DMS53 (cell line): ENCODE measurements at regions not wholly inside any gene's neighbourhood (a gene's known extent, or its start where the extent isn't known, plus 50 kb on each side); places are given as distances from the start of the nearest gene placed in this dataset.

ENCODE experiments used
- DNase-seq: peaks from one replicate; lab custom pipeline; 2025; lab: John Stamatoyannopoulos, UW

DNA sequence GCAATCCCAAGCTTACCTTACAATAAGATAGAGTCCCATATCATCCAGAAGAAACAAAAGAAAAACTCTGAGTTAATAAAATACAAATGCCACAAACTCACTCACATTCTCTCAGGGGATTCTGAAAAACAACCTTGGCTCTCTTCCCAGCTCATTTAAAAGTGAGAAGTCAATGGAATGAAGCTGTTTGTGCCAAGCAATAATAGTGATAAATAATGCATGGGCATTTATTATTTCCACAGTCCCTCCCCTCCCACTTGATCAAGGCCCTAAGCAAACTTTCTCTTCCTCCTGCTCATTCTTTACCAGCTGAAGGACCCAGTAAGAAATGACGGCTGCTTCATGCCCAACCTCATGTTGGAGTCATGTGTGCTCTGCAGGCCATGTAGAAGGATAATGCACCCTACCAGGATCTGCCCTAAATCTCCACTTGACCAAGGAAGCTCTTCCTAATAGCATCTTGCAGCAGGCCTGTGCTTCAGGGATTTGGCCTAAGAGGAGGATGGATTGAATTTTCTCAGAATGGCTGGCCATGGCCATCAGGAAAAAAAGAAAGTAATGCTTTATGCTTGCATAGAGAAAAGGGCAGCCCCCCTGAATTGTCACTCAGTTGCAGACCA lies 451.3 kb downstream of the GPAM start:
- no peak for DNase-seq

DNA sequence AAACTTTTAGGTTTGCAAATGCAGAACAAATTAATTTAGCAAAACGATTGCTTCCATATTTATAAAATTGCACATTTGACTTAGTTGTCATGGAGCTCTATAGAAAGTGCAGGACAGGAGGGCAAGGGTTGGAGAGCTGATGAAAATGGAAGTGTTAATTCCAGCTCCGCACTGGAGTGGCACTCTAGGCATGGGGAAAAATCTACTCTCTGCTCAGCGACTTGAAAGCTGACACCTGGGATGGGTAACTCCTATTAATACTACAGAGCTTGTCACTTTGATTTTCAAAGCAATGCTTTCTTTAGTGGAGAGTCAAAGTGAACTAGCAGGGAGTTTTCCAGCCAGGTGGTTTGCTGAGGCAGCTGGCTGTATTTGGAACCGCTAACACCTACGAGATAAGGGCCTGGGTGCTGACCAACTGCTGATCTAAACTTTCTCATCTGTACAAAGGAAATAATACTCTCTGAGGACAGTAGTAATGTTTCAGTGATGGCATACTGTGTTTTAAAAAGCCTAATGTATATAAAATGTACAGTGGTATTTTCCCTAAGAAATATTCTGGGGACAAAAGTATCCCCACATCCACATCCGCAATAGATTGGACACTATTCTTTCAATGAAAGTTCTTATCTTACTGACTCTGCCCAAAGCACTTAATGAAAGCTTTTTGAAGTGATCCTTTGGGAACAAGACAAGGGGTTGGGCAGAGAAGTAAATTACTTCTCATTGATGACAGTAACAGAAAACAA lies 444.3 kb downstream of the GPAM start:
- DNase-seq = peak; percentile 4

DNA sequence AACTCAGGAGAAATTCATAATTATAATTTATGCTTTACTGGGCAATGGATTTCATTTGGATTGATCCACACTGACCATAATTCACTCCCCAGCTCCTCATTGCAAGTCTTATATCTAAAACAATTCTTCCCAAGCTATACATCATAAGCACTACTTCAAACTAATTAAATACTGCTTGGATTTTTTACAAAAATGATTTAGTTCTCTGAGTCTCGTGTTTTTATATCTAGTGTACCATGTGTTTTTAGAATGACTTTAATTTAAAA lies 443.8 kb downstream of the GPAM start:
- DNase-seq = no peak

DNA sequence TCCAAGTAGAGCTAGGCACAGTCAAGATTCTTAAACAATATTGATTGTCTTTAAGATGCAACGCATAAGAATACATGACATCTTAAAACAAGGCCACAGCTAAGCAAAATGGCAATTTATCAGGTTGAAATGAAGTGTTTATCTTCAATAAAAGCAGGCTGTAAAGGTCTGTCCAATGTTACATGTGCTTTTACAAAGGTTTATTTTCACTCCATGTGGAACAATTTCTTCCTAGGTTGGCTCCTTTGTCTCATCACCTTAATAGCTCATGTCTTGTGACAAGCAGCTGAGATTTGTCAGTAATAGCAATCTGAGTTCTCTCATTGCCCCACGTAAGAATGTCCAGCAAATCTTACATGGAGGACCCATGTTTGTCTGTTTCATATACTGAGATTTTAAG lies 437.6 kb downstream of the GPAM start:
- DNase-seq = no peak

DNA sequence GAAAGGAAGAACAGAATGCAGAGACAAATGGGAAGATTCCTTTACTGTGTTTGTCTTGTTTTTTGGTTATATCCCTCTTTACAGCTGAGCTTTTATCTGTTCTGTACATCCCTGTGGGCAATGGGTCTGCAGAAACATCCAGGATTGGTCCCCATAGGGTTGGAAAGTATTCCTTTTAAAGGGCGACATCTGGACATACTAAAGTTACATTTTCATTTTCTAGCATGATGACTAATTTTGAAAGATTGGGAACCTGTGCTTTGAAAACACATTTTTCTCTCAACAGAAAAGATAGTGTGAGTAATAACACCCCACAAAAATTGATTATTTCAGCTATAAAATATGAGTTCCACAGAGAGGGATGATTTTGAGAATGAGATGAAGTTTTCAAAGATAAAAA lies 435.8 kb downstream of the GPAM start:
- DNase-seq = no peak

DNA sequence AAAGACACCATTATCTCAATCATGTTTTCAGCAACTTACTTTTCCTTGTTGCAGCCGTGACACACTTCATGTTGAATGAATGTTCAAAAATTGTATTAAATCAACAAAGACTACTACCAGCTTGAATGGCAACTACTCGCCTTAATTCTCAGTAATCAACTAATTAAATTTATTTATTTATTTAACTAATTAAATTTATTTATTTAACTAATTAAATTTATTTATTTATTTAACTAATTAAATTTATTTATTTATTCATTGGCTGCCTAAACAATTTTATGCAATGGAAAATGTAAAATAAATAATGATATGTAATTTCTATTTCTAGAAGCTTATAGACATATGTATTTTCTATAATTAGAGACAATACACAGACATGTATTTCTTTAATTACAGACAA lies 435.4 kb downstream of the GPAM start:
- no peak for DNase-seq

DNA sequence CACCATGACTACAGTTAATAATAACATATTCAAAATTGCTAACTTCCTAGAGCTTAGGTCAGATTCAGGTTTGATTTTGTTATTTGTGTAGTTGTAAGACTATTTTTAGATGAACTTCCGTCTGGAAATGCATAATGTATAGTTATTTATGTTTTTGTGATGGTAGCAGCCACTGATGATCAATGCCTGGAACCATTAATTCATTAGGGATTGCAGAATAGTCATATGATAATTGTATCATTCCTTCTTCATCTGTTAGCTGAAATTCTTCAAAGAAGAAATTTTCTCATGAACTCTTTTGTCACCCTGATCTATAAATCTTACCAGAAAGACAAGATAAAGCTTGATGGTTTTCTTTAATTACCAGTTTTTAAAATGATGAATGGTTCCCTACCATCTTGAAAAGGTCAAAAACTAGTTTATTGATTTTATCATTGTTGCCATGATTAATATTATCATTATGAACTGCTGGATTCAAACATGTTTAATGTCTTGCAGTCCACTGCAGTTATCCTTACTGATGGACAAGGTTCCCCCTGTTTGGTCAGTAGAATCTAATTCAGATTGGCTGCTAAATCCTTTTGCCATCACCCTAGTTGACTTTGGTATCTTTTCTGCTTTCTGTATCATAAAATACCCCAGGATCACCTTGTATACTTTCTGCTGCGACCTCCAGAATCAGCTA lies 433.3 kb downstream of the GPAM start:
- no peak for DNase-seq

DNA sequence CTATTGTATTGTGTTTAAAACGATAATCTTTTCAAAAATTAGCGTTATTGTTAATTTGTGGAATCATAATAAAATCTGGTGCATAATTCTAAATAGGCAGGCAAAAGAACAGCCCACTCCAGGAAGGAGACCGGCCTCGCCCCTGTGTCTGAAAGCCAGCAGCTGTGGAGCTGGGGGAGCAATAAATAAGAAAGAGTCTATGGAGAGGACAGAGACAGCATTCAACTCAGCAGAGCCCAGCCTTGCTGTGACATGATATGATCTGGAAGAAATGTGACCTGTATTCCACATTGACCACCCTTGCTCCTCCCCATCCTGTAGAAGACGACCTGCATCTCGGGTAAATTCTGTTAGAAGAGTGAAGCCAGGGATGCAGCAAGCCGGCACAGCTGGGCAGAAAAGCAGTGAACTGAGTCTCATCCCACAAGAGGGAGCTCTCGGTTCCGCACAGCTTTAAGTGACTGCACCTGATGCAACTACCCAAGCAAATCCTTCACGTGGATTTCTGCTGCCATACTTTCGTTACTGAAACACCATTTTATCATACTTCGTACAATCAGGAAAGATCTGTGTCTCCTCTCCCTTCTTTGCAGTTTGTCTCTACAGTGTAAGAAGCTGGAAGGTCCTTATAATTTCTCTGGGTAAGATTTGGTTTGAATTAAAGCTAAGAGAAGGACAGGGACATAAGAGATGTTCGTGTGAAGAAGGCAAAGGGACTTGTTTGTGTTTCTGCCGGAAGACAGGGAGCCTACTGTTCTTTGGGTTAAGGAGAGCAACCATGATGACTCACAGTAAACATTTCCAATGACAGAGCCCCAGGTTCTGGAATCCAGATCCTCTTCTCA lies 427.1 kb downstream of the GPAM start:
- peak; percentile 89 for DNase-seq

DNA sequence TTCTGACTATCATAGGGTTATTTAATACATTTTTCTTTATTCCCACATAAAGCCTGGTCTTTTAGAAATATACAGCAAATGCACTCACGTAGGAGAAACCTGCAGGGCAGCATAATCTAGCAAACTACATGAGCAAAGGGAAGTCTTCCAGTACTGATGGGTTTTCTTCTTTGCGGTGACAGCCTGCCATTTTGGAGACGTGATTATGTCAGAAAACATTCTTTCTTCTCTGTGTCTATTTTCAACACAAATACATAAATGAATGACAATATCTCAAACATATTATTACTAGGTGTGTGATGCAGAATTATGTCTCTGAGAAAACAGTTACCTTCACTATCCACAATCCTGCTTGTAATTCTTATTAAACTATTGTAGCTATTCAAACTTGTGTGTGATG lies 425.0 kb downstream of the GPAM start:
- no peak for DNase-seq

DNA sequence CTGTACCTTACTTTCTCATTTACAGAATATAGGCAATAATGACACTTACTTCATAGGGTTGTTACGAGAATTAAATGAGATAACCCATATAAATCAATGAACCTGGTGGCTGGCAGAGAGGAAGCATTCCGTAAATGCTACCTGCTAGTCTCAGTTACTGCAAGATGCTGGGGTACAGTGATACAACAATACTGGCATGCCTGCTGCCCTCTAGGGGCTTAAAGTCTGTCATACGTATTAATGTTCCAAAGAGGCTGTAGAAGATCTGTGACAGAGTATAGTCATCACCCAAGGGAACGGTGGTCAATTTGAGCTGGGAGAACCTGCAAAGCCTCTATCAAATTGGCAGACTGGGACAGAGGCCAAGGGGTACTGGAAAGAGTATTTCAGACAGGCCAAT lies 421.5 kb downstream of the GPAM start:
- DNase-seq = no peak

DNA sequence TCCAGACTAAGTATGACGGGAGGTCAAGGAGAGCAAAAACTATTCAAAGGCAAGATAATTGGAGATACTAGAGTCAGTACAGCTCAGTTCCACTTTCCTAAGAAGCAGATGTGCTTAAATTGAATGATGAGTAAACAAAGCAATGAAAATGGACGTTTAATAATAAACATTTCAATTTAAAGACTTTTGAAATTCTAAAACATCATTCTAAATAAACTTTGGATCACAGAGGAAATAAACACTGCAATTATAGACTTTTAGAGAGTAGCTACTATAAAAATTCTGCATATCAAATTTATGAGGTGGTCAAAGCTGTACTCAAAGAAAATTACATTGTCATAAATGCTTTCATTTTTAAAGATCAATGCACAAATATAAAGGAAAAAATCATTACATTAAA lies 418.3 kb downstream of the GPAM start:
- DNase-seq = no peak

DNA sequence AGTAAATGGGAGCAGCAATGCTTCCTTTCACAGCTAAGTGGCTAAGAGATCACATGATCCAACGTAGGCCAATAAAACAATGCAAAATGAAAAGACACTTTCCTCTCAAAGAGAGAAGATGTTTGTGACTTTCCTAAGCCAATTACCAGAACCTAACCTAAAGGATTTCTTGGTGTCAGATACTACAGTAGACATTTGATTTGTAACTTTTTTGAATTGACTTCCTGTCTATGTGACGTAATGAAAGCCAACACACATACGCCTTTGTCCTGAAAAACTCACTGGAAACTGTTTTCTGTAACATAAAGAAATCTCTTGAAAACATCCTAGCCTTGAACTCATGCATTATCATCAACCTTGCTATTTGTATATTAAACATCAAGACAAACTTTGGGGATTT lies 417.1 kb downstream of the GPAM start:
- DNase-seq = no peak

DNA sequence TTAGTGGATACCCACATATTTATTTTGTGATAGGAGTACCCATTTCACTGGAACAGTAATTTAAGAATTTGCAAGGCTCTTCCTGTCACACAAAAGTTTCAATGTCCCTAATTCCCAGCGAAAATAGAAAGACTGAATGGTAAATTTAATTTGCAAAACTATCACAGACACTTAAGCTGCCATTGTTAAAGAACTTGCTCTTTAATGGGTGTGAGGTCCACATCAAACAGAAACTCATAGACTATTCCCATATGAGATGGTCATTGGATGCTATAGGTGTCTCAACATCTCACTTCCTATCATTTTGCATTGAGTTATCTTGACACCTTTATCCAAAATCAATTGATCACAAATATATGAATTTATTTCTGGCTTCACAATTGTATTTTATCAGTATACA lies 415.9 kb downstream of the GPAM start:
- DNase-seq = no peak

DNA sequence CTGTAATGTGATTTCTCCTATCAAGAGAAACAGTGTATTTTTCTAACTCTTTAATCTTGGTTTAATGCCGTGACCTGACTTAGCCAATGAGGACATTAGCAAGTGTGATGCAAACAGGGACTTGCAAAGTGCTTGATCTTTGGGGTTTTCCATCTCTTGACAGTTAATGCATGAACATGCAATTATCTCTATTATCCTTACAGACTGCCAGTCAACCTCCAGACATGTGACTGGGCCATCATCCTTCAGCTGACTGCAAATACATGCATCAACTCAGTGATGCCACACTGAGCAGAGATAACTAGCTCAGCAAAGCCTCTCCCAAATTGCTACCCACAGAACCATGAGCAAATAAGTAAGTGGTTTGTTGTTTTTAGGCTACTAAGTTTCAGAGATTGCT lies 409.6 kb downstream of the GPAM start:
- no peak for DNase-seq

DNA sequence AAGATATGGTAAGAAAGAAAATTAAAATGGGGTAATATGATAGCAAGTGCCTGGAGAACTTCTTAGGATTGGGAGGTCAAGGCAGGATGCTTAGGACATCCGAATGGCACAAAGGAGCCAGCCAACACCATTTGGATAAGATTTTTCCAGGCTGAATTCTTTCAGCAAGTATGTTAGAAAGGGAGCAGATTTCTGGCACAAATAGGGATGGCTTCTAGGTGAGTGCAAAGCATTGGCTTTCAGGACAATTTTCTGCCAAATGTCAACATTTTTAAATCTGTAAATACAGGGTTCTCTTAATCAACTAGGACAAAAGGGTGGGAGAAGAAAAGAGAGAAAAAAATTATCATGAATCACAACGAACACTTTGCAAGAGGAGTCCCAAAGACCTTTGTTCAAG lies 409.1 kb downstream of the GPAM start:
- no peak for DNase-seq

DNA sequence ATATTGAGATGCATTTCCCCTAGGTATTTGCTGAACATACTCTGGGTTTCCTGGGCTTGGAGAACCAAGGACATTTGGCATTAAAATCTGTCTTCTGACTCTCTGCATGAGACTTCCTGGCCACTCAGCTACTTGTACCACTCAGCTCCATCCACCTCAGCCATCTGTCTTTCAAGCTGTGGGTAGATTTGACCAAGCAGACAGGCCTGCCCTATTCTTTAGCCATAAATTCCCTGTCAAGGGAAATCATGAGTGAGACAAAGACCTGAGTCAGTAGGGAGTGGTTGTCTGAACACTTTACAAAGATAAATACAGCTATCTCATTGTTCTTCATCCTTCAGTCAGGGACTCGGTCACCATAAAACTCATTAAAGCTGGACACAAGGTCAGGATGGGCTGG lies 399.1 kb downstream of the GPAM start:
- no peak for DNase-seq

DNA sequence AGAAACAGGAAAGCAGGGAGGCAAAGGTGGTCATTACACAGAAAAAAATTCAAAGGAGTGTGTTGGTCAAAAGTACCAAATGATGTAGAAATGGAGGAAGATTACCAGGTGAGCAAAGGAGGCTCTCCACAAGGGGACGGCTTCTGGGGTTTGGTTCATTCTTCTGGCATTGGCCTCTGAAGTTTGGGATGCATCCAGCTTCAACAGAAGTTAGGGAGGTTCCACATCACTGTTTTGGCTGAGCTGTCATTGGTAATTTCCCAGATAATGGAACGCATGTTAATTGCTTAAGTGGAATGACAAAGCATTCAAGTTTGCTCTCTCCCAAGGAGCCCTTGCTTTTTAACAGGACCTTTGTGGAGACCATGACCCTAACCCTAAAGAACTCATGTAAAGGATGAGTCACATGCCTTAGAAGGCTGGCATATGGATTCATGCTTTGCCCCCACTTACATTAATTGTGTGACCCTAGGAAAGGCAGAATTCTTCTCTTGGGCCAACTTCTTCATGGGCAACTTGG lies 398.6 kb downstream of the GPAM start:
- DNase-seq = no peak

DNA sequence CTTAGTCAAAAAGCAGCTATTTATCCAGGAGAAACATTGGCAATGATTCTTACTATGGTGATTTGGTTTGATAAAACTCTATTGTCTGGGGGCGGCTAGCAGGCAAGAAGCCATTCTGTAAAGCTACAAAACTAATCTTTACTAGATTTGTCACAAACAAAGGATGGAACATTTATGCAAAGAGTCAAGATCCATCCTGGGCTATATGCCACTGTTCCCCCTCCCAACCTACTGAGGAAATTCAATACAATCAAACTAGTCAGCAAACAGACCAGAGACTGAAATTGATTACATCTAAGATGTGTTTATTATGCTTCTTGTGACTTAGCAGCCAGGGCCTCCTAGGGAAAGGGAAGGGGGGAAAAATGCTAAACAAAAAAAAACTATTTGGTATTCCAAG lies 397.6 kb downstream of the GPAM start:
- no peak for DNase-seq

DNA sequence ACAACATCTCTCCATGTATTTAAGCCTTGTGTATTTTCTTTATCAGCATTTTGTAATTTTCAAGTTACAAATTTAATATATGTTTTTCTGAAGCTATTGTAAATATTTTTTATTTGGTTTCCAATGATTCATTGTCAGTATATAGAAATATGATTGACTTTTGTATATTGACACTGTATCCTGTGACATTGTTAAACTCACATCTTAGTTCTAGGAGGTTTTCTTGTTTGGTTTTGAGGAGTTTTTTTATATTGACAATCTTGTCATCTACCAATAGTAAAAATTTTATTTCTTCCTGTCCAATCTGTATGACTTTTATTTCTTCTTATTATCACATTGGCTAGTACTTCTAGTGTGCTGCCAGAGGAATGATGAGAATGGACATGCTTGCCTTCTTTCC lies 393.7 kb downstream of the GPAM start:
- no peak for DNase-seq

DNA sequence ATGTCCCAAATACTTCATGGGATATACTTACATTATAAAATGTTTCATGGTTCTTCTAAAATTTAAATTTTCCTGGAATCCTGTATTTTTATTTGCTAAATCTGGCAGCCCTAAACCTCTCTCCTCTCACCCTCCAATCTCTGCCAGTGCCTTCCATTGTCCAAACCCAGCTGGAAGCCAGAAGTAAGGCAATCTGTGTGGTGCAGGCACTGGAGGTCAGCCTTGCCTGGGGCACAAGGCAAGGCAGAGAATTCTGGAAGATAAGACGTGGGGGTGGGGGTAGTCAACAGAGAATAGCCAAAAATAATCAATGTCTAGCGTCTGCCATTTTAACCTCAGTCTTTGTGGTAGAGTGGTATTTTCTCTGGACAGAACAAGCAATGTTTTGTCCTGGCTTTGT lies 381.7 kb downstream of the GPAM start:
- DNase-seq = no peak

DNA sequence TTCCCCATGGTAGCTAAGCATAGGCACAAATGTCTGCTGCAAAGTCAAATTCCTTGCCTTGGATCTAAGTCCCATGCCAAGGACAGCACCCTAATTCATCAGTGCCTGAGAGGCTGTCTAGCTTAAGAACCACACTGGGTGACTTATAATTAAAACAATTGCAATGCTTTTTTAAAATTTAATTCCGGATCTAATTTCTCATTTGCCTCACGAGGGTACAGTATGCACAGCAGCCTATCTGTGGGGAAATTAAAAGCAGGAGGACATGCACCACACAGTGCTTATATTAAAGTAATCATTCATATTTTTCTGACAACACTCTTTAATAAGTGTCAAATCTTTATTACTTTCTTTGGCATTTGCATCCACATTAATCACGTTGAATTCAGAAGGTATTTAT lies 378.8 kb downstream of the GPAM start:
- no peak for DNase-seq

DNA sequence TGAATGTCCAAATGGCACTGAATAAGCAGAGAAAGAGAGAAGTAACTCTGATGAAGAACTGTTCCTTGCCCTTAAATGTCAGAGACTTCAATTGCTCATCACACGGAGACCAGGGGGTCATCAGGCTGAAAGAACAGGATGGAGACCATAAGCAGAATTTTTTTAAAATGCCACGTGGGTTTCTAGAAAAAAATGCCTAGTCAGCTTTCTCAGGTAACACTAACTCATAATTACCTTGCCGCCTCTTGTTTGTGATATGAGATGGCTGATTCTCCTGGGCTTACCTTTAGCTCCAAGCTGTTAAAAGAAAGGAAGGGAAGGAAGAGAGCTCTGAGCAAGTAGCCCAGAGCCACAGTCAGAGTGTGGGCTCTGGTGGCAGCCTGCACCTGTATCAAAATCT lies 372.0 kb downstream of the GPAM start:
- no peak for DNase-seq

DNA sequence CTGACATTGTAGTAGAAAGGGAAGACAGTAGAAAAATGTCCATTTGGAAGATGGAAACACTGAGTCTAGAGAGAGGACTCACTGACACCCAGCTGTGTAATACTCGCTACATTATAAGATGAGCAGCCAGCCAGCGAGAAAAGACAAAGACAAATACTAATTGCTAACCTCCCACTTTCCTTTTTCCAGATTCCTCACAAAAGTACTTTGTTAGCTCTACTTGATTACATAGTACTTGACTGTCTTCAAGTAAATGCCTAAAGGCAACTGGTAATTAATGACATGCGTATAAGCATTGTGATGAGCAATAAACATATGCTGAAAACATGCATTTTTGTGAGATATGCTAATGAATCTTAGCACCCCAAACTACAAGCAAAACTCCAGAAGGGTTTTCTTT lies 363.1 kb downstream of the GPAM start:
- no peak for DNase-seq
